GM12878 (cell line): ENCODE measurements at regions not wholly inside any gene's neighbourhood (a gene's known extent, or its start where the extent isn't known, plus 50 kb on each side); places are given as distances from the start of the nearest gene placed in this dataset.

Experiments
- ATF3 ChIP-seq: IDR thresholded peaks from 2 replicates; pipeline ENCODE4 v1.6.1; 2011; ENCODE audit warnings: low read depth, mild to moderate bottlenecking, low read length, moderate library complexity, borderline replicate concordance; ENCODE audit errors: extremely low read depth
- CBFB ChIP-seq: IDR thresholded peaks from 2 replicates; pipeline ENCODE4 v1.6.1; 2016; ENCODE audit warnings: antibody characterized with exemption, low read depth
- CTCF ChIP-seq, 3 experiments: IDR thresholded peaks in 2 of 3; conservative IDR thresholded peaks in 1 of 3; 2 replicates each; pipeline ENCODE4 v1.5.1; 2011; ENCODE audit warnings: low read depth in 3 of 3, low read length in 3 of 3, mild to moderate bottlenecking in 3 of 3, control low read depth in 2 of 3, moderate library complexity in 2 of 3, inconsistent platforms in 1 of 3, mixed read lengths in 1 of 3; ENCODE audit not compliant: control insufficient read depth in 2 of 3, insufficient read depth in 1 of 3; ENCODE audit errors: extremely low read depth in 1 of 3
- FOXK2 ChIP-seq: fragments of 450-650 bp; IDR thresholded peaks from 2 replicates; pipeline ENCODE4 v1.6.1; 2017; ENCODE audit warnings: mild to moderate bottlenecking, moderate library complexity
- MTA2 ChIP-seq: fragments of 450-650 bp; IDR thresholded peaks from 2 replicates; pipeline ENCODE4 v1.6.1; 2016; ENCODE audit warnings: low read depth, mild to moderate bottlenecking, moderate library complexity
- NRF1 ChIP-seq: conservative IDR thresholded peaks from 2 replicates; pipeline ENCODE4 v1.6.1; 2011; ENCODE audit warnings: mild to moderate bottlenecking, low read depth, low read length, improper control_type of control experiment
- RCOR1 ChIP-seq: conservative IDR thresholded peaks from 2 replicates; pipeline ENCODE4 v1.6.1; 2012; ENCODE audit warnings: low read depth, low read length, improper control_type of control experiment
- SMARCA5 ChIP-seq: fragments of 450-650 bp; IDR thresholded peaks from 2 replicates; pipeline ENCODE4 v1.6.1; 2017; ENCODE audit warnings: mild to moderate bottlenecking
- SREBF2 ChIP-seq: IDR thresholded peaks from 2 replicates; pipeline ENCODE4 v1.6.1; 2012; ENCODE audit warnings: mild to moderate bottlenecking, low read length
- SUZ12 ChIP-seq: fragments of 200-600 bp; sonication (generic); IDR thresholded peaks from one replicate; pipeline ENCODE4 v1.6.1; 2018; ENCODE audit warnings: antibody characterized with exemption, mild to moderate bottlenecking; ENCODE audit not compliant: unreplicated experiment
- TAF1 ChIP-seq: IDR thresholded peaks from 2 replicates; pipeline ENCODE4 v1.6.1; 2011; ENCODE audit warnings: mild to moderate bottlenecking, low read depth, low read length, borderline replicate concordance
- USF1 ChIP-seq: IDR thresholded peaks from 2 replicates; pipeline ENCODE4 v1.6.1; 2011; ENCODE audit warnings: borderline replicate concordance, low read depth, mild to moderate bottlenecking, moderate library complexity, mixed read lengths, low read length; ENCODE audit not compliant: insufficient read depth; ENCODE audit errors: extremely low read length
- YBX1 ChIP-seq: fragments of 450-650 bp; IDR thresholded peaks from 2 replicates; pipeline ENCODE4 v1.6.1; 2016; ENCODE audit warnings: antibody characterized with exemption

GRCh38 chr5:6146271-6146670 is 232.1 kb downstream of the MED10 start:
- no peak for TF ChIP-seq YBX1
- no peak for TF ChIP-seq ATF3
- TF ChIP-seq RCOR1 = no peak
- TF ChIP-seq NRF1 = no peak
- TF ChIP-seq SREBF2 = no peak
- TF ChIP-seq CTCF (IDR thresholded peaks at IDR 0.05 in 2 of 3, conservative IDR thresholded peaks at IDR 0.05 in 1 of 3; ENCODE audit: control insufficient read depth in 2 of 3, extremely low read depth in 1 of 3, insufficient read depth in 1 of 3, low read depth in 3 of 3, low read length in 3 of 3) = no peak
- TF ChIP-seq CBFB = no peak
- TF ChIP-seq MTA2 = no peak
- TF ChIP-seq TAF1 = no peak
- no peak for TF ChIP-seq SMARCA5
- no peak for TF ChIP-seq SUZ12
- no peak for TF ChIP-seq FOXK2
- TF ChIP-seq USF1 = no peak
